Posterior vena cava (tissue), 2 donors: ENCODE measurements at regions not wholly inside any gene's neighbourhood (a gene's known extent, or its start where the extent isn't known, plus 50 kb on each side); places are given as distances from the start of the nearest gene placed in this dataset.

Experiments used
- DNase-seq: peaks from one replicate; pipeline ENCODE4 v3.0.0-alpha.2; 2020; ENCODE audit warnings: low spot score
- intact Hi-C, 2 donors: fragments of 100-400 bp; cut with DNase I; formaldehyde crosslinking; loops; one replicate each; pipeline versions ENCODE4 v1.14.1 to v1.14.2; 2022 to 2023
- donor health status: DM: yes; HTN: yes; CAD: no.
- donor health status: DM: yes; HTN: yes; CAD: no.

GRCh38 chr15:95247071-95247984, 1016.0 kb downstream of the MCTP2 start:
- no peak for DNase-seq
- intact Hi-C loops = no loop called here

GRCh38 chr15:95249524-95249923, 1018.2 kb downstream of the MCTP2 start:
- intact Hi-C loops = no loop called here

GRCh38 chr15:95252404-95252803, 1021.0 kb downstream of the MCTP2 start:
- DNase-seq = no peak
- intact Hi-C loops = loop anchor here in 1 of 2 donors (10.0 kb wide), 1 partner anchor 88 kb away; no protein-coding TSS in a partner anchor

More at GRCh38 chr15:95249524-95249923, 1018.2 kb downstream of the MCTP2 start:
- DNase-seq = no peak

GRCh38 chr15:95254263-95254662, 1022.9 kb downstream of the MCTP2 start:
- intact Hi-C loops = loop anchor here in 1 of 2 donors (10.0 kb wide), 1 partner anchor 89 kb away; no protein-coding TSS in a partner anchor
- no peak for DNase-seq

GRCh38 chr15:95259513-95259912, 1028.2 kb downstream of the MCTP2 start:
- DNase-seq = peak; percentile 83
- intact Hi-C loops = loop anchor here in 1 of 2 donors (10.0 kb wide), 1 partner anchor 95 kb away; no protein-coding TSS in a partner anchor

- intact Hi-C loops = loop anchor here (5.0 to 10.0 kb wide), 5 partner anchors 67 to 1085 kb away; no protein-coding TSS in a partner anchor
- DNase-seq = no peak
Observed at GRCh38 chr15:95259965-95260364, 1028.6 kb downstream of the MCTP2 start.

GRCh38 chr15:95260856-95261255, 1029.5 kb downstream of the MCTP2 start:
- no peak for DNase-seq
- intact Hi-C loops = loop anchor here (5.0 to 10.0 kb wide), 4 partner anchors 66 to 1084 kb away; no protein-coding TSS in a partner anchor

- intact Hi-C loops = loop anchor here (5.0 to 10.0 kb wide), 4 partner anchors 66 to 1083 kb away; no protein-coding TSS in a partner anchor
Observed at GRCh38 chr15:95261546-95261945, 1030.2 kb downstream of the MCTP2 start.

GRCh38 chr15:95261968-95262367, 1030.6 kb downstream of the MCTP2 start:
- DNase-seq = no peak
- intact Hi-C loops = loop anchor here (5.0 to 10.0 kb wide), 4 partner anchors 65 to 1083 kb away; no protein-coding TSS in a partner anchor

More at GRCh38 chr15:95261546-95261945, 1030.2 kb downstream of the MCTP2 start:
- no peak for DNase-seq

- intact Hi-C loops = loop anchor here (5.0 to 10.0 kb wide), 4 partner anchors 64 to 1082 kb away; no protein-coding TSS in a partner anchor
- DNase-seq = no peak
Observed at GRCh38 chr15:95262866-95263564, 1031.7 kb downstream of the MCTP2 start.

- DNase-seq = no peak
Observed at GRCh38 chr15:95263751-95264150, 1032.4 kb downstream of the MCTP2 start.

GRCh38 chr15:95265419-95265997, 1034.1 kb downstream of the MCTP2 start:
- intact Hi-C loops = loop anchor here (5.0 to 10.0 kb wide), 3 partner anchors 37 to 1079 kb away; no protein-coding TSS in a partner anchor
- no peak for DNase-seq

More at GRCh38 chr15:95263751-95264150, 1032.4 kb downstream of the MCTP2 start:
- intact Hi-C loops = loop anchor here (5.0 to 10.0 kb wide), 4 partner anchors 64 to 1081 kb away; no protein-coding TSS in a partner anchor

- DNase-seq = no peak
- intact Hi-C loops = loop anchor here (5.0 to 10.0 kb wide), 3 partner anchors 36 to 1078 kb away; no protein-coding TSS in a partner anchor
Observed at GRCh38 chr15:95266451-95267061, 1035.2 kb downstream of the MCTP2 start.

- no peak for DNase-seq
- intact Hi-C loops = loop anchor here (5.0 to 10.0 kb wide), 3 partner anchors 35 to 1077 kb away; no protein-coding TSS in a partner anchor
Observed at GRCh38 chr15:95267481-95267880, 1036.1 kb downstream of the MCTP2 start.

- no peak for DNase-seq
- intact Hi-C loops = loop anchor here (5.0 to 10.0 kb wide), 3 partner anchors 33 to 1075 kb away; no protein-coding TSS in a partner anchor
Observed at GRCh38 chr15:95269242-95270183, 1038.2 kb downstream of the MCTP2 start.

- DNase-seq = no peak
- intact Hi-C loops = no loop called here
Observed at GRCh38 chr15:95274101-95274500, 1042.7 kb downstream of the MCTP2 start.

GRCh38 chr15:95277266-95277665, 1045.9 kb downstream of the MCTP2 start:
- intact Hi-C loops = no loop called here
- no peak for DNase-seq
